ENCODE measurements at regions not wholly inside any gene's neighbourhood (a gene's known extent, or its start where the extent isn't known, plus 50 kb on each side); places are given as distances from the start of the nearest gene placed in this dataset.

DNA sequence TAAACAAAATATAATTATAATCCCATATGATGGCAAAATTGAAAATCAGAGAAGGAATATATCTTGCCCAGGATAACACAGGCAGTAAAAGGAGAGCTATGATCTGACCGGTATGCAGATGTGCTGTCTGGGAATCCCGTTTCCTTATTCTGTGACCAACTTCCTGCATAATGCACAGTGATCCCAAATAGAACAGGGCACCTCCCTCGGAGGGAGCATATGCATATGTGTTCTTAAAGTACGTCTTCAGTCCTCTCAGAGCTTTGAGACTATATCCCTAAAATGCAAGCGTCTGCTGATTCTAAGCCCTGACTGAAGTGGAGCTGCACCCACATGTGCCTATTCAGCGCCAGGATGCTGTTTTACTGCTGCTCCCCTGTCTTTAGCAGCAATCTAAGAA lies 366.1 kb upstream of the PTBP2 start:
- TF ChIP-seq CTCF (IDR thresholded peaks at IDR 0.05; ENCODE audit: low read depth, low read length, missing input control): no peak
- TF ChIP-seq GABPA (IDR thresholded peaks at IDR 0.05 in 1 of 2, conservative IDR thresholded peaks at IDR 0.05 in 1 of 2): no peak
- TF ChIP-seq YY1 (IDR thresholded peaks at IDR 0.05): no peak
- no peak for TF ChIP-seq EGR1 (IDR thresholded peaks at IDR 0.05; ENCODE audit: low read depth in 2 of 2)
- TF ChIP-seq MAX (IDR thresholded peaks at IDR 0.05): no peak
- TF ChIP-seq, protein P1, sequence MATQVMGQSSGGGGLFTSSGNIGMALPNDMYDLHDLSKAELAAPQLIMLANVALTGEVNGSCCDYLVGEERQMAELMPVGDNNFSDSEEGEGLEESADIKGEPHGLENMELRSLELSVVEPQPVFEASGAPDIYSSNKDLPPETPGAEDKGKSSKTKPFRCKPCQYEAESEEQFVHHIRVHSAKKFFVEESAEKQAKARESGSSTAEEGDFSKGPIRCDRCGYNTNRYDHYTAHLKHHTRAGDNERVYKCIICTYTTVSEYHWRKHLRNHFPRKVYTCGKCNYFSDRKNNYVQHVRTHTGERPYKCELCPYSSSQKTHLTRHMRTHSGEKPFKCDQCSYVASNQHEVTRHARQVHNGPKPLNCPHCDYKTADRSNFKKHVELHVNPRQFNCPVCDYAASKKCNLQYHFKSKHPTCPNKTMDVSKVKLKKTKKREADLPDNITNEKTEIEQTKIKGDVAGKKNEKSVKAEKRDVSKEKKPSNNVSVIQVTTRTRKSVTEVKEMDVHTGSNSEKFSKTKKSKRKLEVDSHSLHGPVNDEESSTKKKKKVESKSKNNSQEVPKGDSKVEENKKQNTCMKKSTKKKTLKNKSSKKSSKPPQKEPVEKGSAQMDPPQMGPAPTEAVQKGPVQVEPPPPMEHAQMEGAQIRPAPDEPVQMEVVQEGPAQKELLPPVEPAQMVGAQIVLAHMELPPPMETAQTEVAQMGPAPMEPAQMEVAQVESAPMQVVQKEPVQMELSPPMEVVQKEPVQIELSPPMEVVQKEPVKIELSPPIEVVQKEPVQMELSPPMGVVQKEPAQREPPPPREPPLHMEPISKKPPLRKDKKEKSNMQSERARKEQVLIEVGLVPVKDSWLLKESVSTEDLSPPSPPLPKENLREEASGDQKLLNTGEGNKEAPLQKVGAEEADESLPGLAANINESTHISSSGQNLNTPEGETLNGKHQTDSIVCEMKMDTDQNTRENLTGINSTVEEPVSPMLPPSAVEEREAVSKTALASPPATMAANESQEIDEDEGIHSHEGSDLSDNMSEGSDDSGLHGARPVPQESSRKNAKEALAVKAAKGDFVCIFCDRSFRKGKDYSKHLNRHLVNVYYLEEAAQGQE (IDR thresholded peaks at IDR 0.05): no peak
- TF ChIP-seq, protein P2, sequence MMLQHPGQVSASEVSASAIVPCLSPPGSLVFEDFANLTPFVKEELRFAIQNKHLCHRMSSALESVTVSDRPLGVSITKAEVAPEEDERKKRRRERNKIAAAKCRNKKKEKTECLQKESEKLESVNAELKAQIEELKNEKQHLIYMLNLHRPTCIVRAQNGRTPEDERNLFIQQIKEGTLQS (IDR thresholded peaks at IDR 0.05): no peak
- no peak for TF ChIP-seq TAF1 (conservative IDR thresholded peaks at IDR 0.05)
- TF ChIP-seq RAD21 (IDR thresholded peaks at IDR 0.05): no peak
- TF ChIP-seq JUND (IDR thresholded peaks at IDR 0.05): no peak
- TF ChIP-seq NR2F2 (IDR thresholded peaks at IDR 0.05): no peak
- no peak for TF ChIP-seq FOXA1 (IDR thresholded peaks at IDR 0.05)
- no peak for TF ChIP-seq ZBTB33 (IDR thresholded peaks at IDR 0.05)

Measured in liver (tissue), 3 donors.